HG02610 (cell line): ENCODE measurements at regions not wholly inside any gene's neighbourhood (a gene's known extent, or its start where the extent isn't known, plus 50 kb on each side); places are given as distances from the start of the nearest gene placed in this dataset.
"Not testable (repeated sequence)": the region's sequence is repeated elsewhere in the genome, so short reads cannot be mapped to it uniquely, and the experiment has no call there.

ENCODE experiments used
- ATAC-seq: cut with Tn5 transposase; IDR thresholded peaks from one replicate; pipeline ENCODE4 v1.9.1; 2021; ENCODE audit warnings: mild to moderate bottlenecking, moderate library complexity; ENCODE audit not compliant: unreplicated experiment

GRCh38 chr10:5268743-5269142, 72.1 kb downstream of the AKR1C4 start:
- no peak for ATAC-seq

GRCh38 chr10:5269791-5270190, 73.2 kb downstream of the AKR1C4 start:
- ATAC-seq, result no peak

DNA sequence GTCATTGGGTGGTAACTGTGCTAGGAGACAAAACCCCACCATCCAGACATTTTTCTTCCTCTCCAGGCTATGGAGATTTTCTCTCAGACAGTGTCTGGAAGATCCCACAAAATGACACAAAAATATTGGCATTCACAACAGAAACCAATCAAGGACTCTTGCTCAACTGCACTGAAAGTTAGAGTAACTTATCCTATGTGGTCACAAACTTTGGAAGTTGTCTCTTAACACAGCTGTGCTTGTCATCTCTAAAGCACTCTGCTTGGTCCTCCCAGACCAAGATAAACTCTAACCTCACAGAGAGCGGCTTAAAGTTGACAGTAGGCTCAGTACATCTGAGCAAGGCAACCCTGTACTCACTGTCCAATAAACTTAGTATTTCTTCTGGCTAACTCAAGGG, 74.9 kb downstream of the AKR1C4 start:
- ATAC-seq, result no peak

DNA sequence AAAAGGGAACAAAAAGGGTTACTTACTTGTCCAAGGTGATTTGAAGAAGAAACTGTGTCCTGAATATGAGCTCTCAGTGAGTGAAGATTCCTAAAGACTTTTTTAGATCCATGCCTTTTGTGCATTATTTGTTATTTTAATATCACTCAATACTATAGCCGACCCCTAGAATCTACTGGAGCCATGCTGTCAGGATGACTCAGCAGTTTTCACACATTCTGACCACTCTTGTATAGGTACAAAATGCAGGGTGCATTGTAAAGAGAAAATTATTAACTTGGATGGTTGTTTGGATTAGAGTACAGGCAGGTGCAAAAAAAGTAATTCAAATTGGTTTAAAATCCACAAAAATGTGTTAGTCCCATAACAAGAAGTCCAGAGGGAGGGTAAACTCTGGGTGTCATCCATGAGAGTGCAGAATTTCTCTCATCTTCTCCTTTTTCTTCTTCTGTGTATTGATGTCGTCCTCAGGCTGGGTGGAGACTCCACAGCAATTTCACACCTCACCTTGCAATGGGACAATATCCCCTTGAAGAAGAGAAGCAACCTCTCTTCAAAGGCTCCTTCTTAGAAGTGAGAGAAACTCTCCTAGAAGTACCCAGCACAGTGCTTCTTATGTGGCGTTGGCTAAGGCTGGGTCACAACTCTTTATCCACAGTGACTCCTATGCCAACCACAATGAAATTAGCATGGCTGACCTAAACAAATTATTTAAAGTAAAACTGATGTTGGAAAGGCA, 75.6 kb downstream of the AKR1C4 start:
- ATAC-seq, result no peak

DNA sequence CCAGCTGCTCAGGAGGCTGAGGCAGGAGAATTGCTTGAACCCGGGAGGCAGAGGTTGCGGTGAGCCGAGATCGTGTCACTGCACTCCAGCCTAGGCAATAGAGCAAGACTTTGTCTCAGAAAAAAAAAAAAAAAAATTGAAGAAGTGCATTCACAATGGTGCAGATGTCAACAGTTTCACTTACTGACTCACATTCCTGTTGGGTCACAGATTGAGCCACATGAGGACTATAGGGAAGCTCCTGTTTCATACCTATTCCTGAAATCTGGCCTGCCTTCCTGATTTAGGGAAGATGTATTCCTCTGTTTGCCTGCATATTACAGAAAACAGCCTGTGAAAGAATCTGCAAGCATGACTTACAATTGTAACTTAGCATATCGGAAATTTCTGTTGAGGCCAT, 78.2 kb downstream of the AKR1C4 start:
- ATAC-seq, result no peak

GRCh38 chr10:5281356-5281755, 83.4 kb upstream of the UCN3 start:
- ATAC-seq, result no peak

GRCh38 chr10:5282137-5282536, 82.6 kb upstream of the UCN3 start:
- ATAC-seq, result no peak

DNA sequence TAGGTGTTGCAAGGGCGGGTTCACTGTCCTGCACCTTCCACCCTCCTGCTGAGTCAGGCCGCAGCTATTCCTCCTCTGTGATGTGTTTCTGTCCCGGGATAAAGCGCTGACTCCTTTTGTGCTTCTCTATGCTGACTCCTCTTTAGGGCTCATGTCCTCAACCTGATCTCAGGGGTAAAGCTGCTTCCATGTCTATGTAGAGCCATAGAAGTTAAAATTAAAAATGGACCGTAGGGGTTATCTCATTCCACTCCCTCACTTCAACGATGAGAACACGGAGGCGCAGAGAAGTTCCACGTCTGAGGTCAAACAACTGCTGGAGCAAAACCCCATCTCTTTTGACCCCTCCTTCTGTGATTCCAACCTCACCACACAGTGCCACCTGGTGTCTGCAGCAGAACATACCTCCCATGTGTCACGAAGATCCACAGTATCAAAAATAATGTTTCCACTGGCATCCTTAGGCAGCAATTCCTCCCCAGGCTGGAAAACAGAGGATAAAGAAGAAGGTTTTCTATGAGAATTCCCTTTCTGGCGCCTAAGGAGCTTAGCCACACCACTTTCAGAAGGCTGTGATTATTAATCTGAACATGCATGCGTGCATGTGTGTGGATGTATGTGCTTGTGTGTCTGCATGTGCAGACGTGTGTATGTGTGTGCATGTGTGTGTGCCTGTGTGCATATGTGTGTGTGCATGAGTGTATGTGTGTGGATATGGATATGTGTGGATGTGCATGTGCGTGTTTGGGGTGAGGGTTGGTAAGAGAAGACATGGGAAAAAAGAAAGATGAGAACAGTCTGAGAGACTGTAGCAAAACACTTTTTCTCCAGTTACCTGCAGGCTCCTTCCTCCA, 81.2 kb upstream of the UCN3 start:
- peak; percentile 66 for ATAC-seq

DNA sequence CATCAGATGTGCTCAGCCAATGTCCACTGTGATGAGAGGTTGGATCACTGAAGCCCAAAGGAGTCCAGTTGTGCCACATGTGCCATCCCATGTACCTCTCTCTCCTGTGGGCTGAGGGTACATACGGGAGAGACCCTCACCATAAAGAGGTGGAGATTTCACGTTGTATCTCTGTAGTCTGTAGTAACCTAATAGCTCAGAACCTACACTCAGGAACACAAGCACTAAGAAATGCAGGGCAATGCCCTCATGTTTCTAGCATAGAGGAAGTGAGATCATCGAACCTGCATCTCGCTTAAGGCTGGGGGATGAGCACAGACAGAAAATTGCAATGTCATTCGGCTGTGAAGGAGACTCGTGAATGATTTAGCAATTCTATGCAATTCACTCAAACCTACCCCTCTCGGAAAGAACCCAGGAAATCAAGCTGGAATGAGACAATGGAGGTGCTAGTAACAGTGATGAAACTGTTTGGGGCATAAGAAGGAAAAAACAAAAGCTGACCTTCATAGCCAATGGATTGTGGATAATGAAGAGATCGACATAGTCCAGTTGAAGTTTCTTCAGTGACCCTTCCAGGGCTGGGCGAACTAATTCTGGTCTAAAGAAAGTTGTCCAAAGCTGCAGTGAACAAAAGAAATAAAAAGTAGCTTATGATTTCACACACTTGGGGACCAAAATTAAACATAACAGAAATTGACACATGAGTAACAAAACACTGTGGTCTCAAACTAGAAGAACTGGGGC, 80.3 kb upstream of the UCN3 start:
- ATAC-seq, result no peak

GRCh38 chr10:5285186-5285585, 79.6 kb upstream of the UCN3 start:
- ATAC-seq, result no peak

DNA sequence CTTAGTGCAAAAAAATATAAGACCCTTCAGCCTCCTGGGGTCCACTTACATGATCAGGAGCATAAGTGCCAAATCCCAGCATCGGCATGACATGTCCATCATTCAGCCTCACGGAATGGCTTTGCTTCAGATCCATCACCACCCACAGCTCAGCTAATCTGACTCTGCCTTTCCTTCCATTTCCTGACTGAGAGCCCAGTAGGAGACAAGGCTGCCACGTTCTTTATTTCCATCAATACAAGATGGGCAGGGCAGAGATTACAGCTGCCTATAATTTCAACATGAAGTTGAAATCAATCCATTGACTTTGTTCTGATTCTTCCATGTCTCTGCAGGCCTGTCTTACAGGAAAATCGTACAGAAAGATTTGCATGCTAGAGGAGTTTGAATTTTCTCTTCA, 76.4 kb upstream of the UCN3 start:
- ATAC-seq, result no peak

DNA sequence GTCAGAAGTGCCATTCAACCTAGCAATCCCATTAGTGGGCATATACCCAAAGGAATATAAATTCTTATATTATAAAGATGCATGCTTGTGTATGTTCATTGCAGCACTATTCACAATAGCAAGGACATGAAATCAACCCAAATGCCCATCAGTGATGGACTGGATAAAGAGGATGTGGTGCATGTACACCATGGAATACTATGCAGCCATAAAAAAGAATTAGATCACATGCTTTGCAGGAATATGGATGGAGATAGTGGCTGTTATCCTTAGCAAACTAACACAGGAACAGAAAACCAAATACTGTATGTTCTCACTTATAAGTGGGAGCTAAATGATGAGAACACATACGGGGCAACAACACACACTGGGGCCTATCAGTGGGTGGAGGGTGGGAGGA, 75.5 kb upstream of the UCN3 start:
- not testable (repeated sequence) for ATAC-seq

- no peak for ATAC-seq
Measured at GRCh38 chr10:5291501-5292195, 73.1 kb upstream of the UCN3 start.

DNA sequence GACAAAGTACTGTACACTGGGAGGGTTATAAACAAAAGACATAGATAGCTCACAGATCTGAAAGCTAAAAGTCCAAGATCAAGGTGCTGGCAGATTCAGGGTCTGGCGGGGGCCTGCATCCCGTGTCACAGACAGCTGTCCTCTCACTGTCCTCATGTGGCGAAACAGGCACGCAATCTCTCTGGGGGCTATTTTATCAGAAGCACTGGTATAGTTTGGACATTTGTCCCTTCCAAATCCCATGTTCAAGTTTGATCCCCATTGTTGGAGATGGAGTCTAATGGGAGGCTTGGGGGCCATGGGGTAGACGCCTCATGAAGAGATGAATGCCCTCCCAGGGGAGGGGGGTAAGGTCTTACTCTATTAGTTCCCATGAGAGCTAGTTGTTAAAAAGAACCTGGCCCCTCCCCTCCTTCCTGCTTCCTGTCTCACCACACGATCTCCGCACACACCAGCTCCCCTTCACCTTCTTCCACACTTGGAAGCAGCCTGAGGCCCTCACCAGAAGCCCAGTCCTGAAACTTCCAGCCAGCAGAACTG, 72.5 kb upstream of the UCN3 start:
- no peak for ATAC-seq

GRCh38 chr10:5292970-5293369, 71.8 kb upstream of the UCN3 start:
- ATAC-seq, result not testable (repeated sequence)

GRCh38 chr10:5293691-5294550, 70.8 kb upstream of the UCN3 start:
- no peak for ATAC-seq

GRCh38 chr10:5297466-5297865, 67.3 kb upstream of the UCN3 start:
- no peak for ATAC-seq

DNA sequence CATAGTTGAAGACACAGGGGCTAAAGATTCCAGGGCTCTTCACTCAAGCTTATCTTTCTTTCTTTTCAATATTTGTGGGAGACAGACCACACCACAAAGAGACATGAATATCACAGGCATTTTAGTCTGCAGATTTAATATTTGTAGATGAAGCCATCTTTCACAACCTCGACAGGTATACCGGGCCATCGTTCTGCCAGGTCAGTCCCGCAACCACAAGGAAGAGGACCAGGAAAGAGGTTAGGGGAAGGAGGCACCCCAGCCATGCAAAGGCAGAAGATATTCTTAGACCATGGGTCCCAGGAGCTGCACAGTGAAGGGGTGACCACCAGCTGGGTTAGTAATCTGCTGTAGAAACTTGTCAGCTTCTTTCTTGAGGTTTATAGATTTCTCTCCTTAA, 66.8 kb upstream of the UCN3 start:
- no peak for ATAC-seq

DNA sequence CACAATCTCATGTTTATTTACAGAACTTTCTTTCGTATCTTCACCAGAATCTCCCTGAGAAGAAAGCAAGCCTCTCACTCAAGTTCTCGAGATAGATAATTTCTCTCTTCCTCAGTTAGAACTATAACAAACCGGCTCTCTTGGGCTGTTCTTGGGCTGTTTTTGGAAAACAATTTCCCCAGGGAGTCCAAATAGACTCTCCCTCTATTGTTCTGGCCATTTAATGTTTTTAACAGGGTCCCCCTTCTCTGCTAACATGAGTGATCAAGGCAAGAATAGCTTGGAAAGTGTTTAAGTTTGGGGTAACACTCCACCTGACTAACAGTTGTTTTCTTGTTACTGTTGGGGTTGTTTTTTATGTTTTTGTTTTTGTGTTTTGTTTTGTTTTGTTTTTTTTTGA, 64.8 kb upstream of the UCN3 start:
- no peak for ATAC-seq

- ATAC-seq, result no peak
Measured at GRCh38 chr10:5303504-5303903, 61.3 kb upstream of the UCN3 start.
